SK-N-SH (cell line): ENCODE measurements at regions not wholly inside any gene's neighbourhood (a gene's known extent, or its start where the extent isn't known, plus 50 kb on each side); places are given as distances from the start of the nearest gene placed in this dataset.
"Not testable (repeated sequence)": the region's sequence is repeated elsewhere in the genome, so short reads cannot be mapped to it uniquely, and the experiment has no call there.

Source experiments
- CTCF ChIA-PET: fragments of 300-600, 350-600 bp; formaldehyde crosslinking; extraction: SDS; loops from one replicate; lab custom pipeline; 2021; lab: Yijun Ruan, JAX
- POLR2A ChIA-PET: fragments of 350-600 bp; sonication (Branson Sonifier 250); formaldehyde crosslinking; extraction: SDS; loops from one replicate; lab custom pipeline; 2020; ENCODE audit warnings: antibody characterized with exemption, inconsistent platforms; lab: Yijun Ruan, JAX
- DNase-seq: peaks from one replicate; pipeline ENCODE4 v3.0.0; 2012
- H2AFZ ChIP-seq: fragments of 200-600 bp; sonication (generic); 2 replicates; pipeline ENCODE4 v1.8.1; 2016; ENCODE audit warnings: antibody characterized with exemption, mild to moderate bottlenecking, low read depth
- H3F3A ChIP-seq: fragments of 200-600 bp; sonication (generic); replicated peaks from 2 replicates; pipeline ENCODE3; 2016; ENCODE audit warnings: antibody characterized with exemption, mild to moderate bottlenecking; ENCODE audit not compliant: insufficient read depth
- H3K27ac ChIP-seq, 2 experiments: fragments of 200-500 bp in 1 of 2; fragments of 200-600 bp in 1 of 2; sonication (Bioruptor generic) in 1 of 2; sonication (generic), shearing (Covaris generic) in 1 of 2; 2 replicates each; pipeline versions ENCODE4 v1.5.1 to v1.6.1; 2014 to 2016; ENCODE audit warnings: low read depth in 2 of 2, inconsistent platforms in 1 of 2, low read length in 1 of 2, mild to moderate bottlenecking in 1 of 2, mixed read lengths in 1 of 2
- H3K27me3 ChIP-seq: fragments of 200-600 bp; sonication (generic), shearing (Covaris generic); 2 replicates; pipeline ENCODE4 v1.6.1; 2016; ENCODE audit warnings: mixed run types; ENCODE audit not compliant: insufficient read depth
- H3K36me3 ChIP-seq, 2 experiments: fragments of 200-500 bp in 1 of 2; fragments of 200-600 bp in 1 of 2; sonication (Bioruptor generic) in 1 of 2; sonication (generic) in 1 of 2; replicated peaks in 1 of 2; 2 replicates each; pipeline versions ENCODE3 to v1.5.1; 2014 to 2016; ENCODE audit warnings: low read length in 1 of 2, mild to moderate bottlenecking in 1 of 2; ENCODE audit not compliant: insufficient read depth in 2 of 2, control insufficient read depth in 1 of 2
- H3K4me1 ChIP-seq, 2 experiments: fragments of 200-500 bp in 1 of 2; fragments of 200-600 bp in 1 of 2; sonication (Bioruptor generic) in 1 of 2; sonication (generic), shearing (Covaris generic) in 1 of 2; 2 replicates each; pipeline versions ENCODE4 v1.5.1 to v1.6.1; 2014 to 2016; ENCODE audit warnings: low read depth in 1 of 2, low read length in 1 of 2, mixed run types in 1 of 2; ENCODE audit not compliant: insufficient read depth in 2 of 2, control insufficient read depth in 1 of 2
- H3K4me2 ChIP-seq: fragments of 200-600 bp; sonication (generic), shearing (Covaris generic); 2 replicates; pipeline ENCODE4 v1.6.1; 2017; ENCODE audit warnings: mixed run types
- H3K4me3 ChIP-seq, 2 experiments: fragments of 200-500 bp in 1 of 2; fragments of 200-600 bp in 1 of 2; sonication (Bioruptor generic) in 1 of 2; sonication (generic), shearing (Covaris generic) in 1 of 2; 2 replicates each; pipeline versions ENCODE4 v1.5.1 to v1.8.1; 2014 to 2016; ENCODE audit warnings: low read depth in 2 of 2, inconsistent platforms in 1 of 2, low read length in 1 of 2, mild to moderate bottlenecking in 1 of 2, mixed read lengths in 1 of 2, moderate library complexity in 1 of 2
- H3K79me2 ChIP-seq: fragments of 200-600 bp; sonication (generic); 2 replicates; pipeline ENCODE4 v1.8.1; 2017; ENCODE audit warnings: mild to moderate bottlenecking; ENCODE audit not compliant: insufficient read depth
- H3K9ac ChIP-seq: fragments of 200-600 bp; sonication (generic); 2 replicates; pipeline ENCODE4 v1.6.1; 2017; ENCODE audit warnings: mixed run types
- H3K9me2 ChIP-seq: fragments of 200-600 bp; sonication (generic); 2 replicates; pipeline ENCODE4 v1.6.1; 2017; ENCODE audit warnings: mixed run types
- H3K9me3 ChIP-seq: fragments of 200-600 bp; sonication (generic); 2 replicates; pipeline ENCODE4 v1.6.1; 2017; ENCODE audit warnings: mixed run types, mild to moderate bottlenecking, moderate library complexity
- H4K20me1 ChIP-seq: fragments of 200-600 bp; sonication (generic); 2 replicates; pipeline ENCODE4 v1.6.1; 2017; ENCODE audit warnings: mild to moderate bottlenecking, mixed run types; ENCODE audit not compliant: insufficient read depth
- CHD2 ChIP-seq: fragments of 150-350 bp; IDR thresholded peaks from 2 replicates; pipeline ENCODE4 v1.6.1; 2018; ENCODE audit warnings: low read length; ENCODE audit not compliant: partially characterized antibody
- FOSL2 ChIP-seq: IDR thresholded peaks from 2 replicates; pipeline ENCODE4 v1.4.0; 2012; ENCODE audit warnings: low read depth, mild to moderate bottlenecking, moderate library complexity, borderline replicate concordance
- FOXJ3 ChIP-seq: sonication (generic); formaldehyde crosslinking; IDR thresholded peaks from 2 replicates; pipeline ENCODE4 v1.5.1; 2020; ENCODE audit warnings: mild to moderate bottlenecking, missing genetic modification reagents
- FOXM1 ChIP-seq: IDR thresholded peaks from 2 replicates; pipeline ENCODE4 v1.4.0; 2012; ENCODE audit warnings: low read depth, mild to moderate bottlenecking
- GABPA ChIP-seq: IDR thresholded peaks from 2 replicates; pipeline ENCODE4 v1.4.0; 2012; ENCODE audit warnings: low read depth, mild to moderate bottlenecking
- GATA2 ChIP-seq: sonication (generic); formaldehyde crosslinking; IDR thresholded peaks from 2 replicates; pipeline ENCODE4 v1.5.0; 2020; ENCODE audit warnings: mild to moderate bottlenecking, missing genetic modification reagents
- JUND ChIP-seq: IDR thresholded peaks from 2 replicates; pipeline ENCODE4 v1.4.0; 2012
- MAX ChIP-seq: IDR thresholded peaks from 2 replicates; pipeline ENCODE4 v1.4.0; 2012; ENCODE audit warnings: low read depth
- MEF2A ChIP-seq: IDR thresholded peaks from 2 replicates; pipeline ENCODE4 v1.4.0; 2012; ENCODE audit warnings: low read depth, borderline replicate concordance
- NFIC ChIP-seq: IDR thresholded peaks from 2 replicates; pipeline ENCODE4 v1.4.0; 2012; ENCODE audit warnings: borderline replicate concordance
- RCOR1 ChIP-seq: fragments of 150-350 bp; IDR thresholded peaks from 2 replicates; pipeline ENCODE4 v1.6.1; 2017; ENCODE audit warnings: antibody characterized with exemption, low read length
- REST ChIP-seq: IDR thresholded peaks from 2 replicates; pipeline ENCODE4 v1.6.1; 2012; ENCODE audit warnings: mild to moderate bottlenecking, low read depth, low read length, moderate library complexity
- SIN3A ChIP-seq: IDR thresholded peaks from 2 replicates; pipeline ENCODE4 v1.6.1; 2012; ENCODE audit warnings: low read depth, mild to moderate bottlenecking, low read length, moderate library complexity, borderline replicate concordance
- SMC3 ChIP-seq: IDR thresholded peaks from 2 replicates; pipeline ENCODE4 v1.6.1; 2012; ENCODE audit warnings: low read depth, low read length, improper control_type of control experiment
- TCF12 ChIP-seq: IDR thresholded peaks from 2 replicates; pipeline ENCODE4 v1.4.0; 2012
- TEAD4 ChIP-seq: IDR thresholded peaks from 2 replicates; pipeline ENCODE4 v1.4.0; 2012; ENCODE audit warnings: mild to moderate bottlenecking, borderline replicate concordance; ENCODE audit not compliant: insufficient read depth
- YY1 ChIP-seq: IDR thresholded peaks from 2 replicates; pipeline ENCODE4 v1.4.0; 2012; ENCODE audit warnings: low read depth, mild to moderate bottlenecking
- WGBS: methylation state at CpG from one replicate; pipeline ENCODE4 v1.1.6; 2017; ENCODE audit warnings: low lambda C conversion rate; 5-methylcytosine and 5-hydroxymethylcytosine counted together
- TF ChIP-seq, protein P1 (sequence below): fragments of 200-600 bp; sonication (generic); IDR thresholded peaks from 2 replicates; pipeline ENCODE4 v1.6.1; 2017; ENCODE audit warnings: antibody characterized with exemption, mild to moderate bottlenecking, moderate library complexity
- TF ChIP-seq, protein P2 (sequence below): fragments of 150-350 bp; IDR thresholded peaks from 2 replicates; pipeline ENCODE4 v1.6.1; 2016; ENCODE audit warnings: mild to moderate bottlenecking, low read depth, low read length

DNA sequence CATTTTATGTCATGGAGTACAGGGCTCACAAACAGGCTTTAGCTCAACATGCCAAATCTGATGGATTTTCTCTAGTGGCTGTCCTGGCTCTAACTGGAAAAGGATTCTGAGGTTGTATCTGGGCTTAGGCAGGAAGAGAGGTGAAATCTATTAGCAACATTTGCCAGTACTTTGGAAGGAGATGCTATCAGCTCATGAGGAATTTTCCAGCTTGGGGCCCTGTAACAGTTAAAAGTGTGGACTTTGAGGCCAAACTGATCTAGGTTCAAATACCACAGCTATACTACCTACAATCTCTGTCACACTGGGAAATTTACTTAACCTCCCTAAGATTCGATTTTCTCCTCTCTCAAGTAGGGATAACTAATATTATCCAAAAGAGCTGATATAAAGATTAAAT lies 119.0 kb upstream of the HCCS start:
- H3K9me2 ChIP-seq = no peaks in the 10 kb centered on the region
- no peaks in the 10 kb centered on the region for H3K9me3 ChIP-seq
- no peak for DNase-seq
- H3K4me3 ChIP-seq = no peak overlapping the region
- TF ChIP-seq SIN3A (no peak), REST (no peak), RCOR1 (no peak), YY1 (no peak), MEF2A (no peak), TCF12 (no peak), GATA2 (CRISPR knock-in tag) (no peak), MAX (no peak), NFIC (no peak), GABPA (no peak), FOSL2 (no peak), JUND (no peak), SMC3 (no peak), CHD2 (no peak), TEAD4 (no peak), FOXJ3 (no peak), FOXM1 (no peak)
- TF ChIP-seq, protein P1, sequence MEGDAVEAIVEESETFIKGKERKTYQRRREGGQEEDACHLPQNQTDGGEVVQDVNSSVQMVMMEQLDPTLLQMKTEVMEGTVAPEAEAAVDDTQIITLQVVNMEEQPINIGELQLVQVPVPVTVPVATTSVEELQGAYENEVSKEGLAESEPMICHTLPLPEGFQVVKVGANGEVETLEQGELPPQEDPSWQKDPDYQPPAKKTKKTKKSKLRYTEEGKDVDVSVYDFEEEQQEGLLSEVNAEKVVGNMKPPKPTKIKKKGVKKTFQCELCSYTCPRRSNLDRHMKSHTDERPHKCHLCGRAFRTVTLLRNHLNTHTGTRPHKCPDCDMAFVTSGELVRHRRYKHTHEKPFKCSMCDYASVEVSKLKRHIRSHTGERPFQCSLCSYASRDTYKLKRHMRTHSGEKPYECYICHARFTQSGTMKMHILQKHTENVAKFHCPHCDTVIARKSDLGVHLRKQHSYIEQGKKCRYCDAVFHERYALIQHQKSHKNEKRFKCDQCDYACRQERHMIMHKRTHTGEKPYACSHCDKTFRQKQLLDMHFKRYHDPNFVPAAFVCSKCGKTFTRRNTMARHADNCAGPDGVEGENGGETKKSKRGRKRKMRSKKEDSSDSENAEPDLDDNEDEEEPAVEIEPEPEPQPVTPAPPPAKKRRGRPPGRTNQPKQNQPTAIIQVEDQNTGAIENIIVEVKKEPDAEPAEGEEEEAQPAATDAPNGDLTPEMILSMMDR = no peak
- TF ChIP-seq, protein P2, sequence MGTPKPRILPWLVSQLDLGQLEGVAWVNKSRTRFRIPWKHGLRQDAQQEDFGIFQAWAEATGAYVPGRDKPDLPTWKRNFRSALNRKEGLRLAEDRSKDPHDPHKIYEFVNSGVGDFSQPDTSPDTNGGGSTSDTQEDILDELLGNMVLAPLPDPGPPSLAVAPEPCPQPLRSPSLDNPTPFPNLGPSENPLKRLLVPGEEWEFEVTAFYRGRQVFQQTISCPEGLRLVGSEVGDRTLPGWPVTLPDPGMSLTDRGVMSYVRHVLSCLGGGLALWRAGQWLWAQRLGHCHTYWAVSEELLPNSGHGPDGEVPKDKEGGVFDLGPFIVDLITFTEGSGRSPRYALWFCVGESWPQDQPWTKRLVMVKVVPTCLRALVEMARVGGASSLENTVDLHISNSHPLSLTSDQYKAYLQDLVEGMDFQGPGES = no peak
- no peak overlapping the region for H3K9ac ChIP-seq
- WGBS = 12% methylated on average over 1 of the region's 1 CpG
- H3K4me2 ChIP-seq = no peak overlapping the region
- ChIA-PET CTCF (no interaction called here), POLR2A (no interaction called here)
- no peak overlapping the region for H3K27ac ChIP-seq
- H3K27me3 ChIP-seq = no peaks in the 10 kb centered on the region
- H3K36me3 ChIP-seq = no peaks in the 10 kb centered on the region
- H2AFZ ChIP-seq = no peak overlapping the region
- no peaks in the 10 kb centered on the region for H3K4me1 ChIP-seq
- H3K79me2 ChIP-seq = no peaks in the 10 kb centered on the region
- H3F3A ChIP-seq = no peaks in the 10 kb centered on the region
- no peaks in the 10 kb centered on the region for H4K20me1 ChIP-seq

DNA sequence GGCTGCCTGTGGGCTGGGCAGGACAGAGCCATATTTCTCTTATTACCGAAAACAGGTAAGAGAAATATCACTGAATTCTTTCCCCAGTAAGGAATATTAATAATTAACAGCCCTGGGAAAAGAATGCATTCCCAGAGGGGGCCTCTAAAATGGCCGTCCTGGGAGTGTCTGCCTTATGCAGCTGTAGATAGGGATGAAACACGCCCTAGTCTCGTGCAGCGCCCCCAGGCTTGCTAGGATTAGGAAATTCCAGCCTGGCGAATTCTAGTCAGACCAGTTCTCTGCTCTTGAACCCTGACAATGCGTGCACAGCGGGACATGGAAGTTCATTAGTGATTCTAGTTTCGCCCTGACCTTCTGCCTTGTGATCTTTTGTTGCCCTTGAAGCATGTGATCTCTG lies 104.1 kb upstream of the HCCS start:
- H4K20me1 ChIP-seq, H3F3A ChIP-seq, H3K9me3 ChIP-seq, DNase-seq, H3K9ac ChIP-seq, H3K4me1 ChIP-seq, H3K4me3 ChIP-seq, POLR2A ChIA-PET, H3K9me2 ChIP-seq, H3K36me3 ChIP-seq, H3K27me3 ChIP-seq, H3K79me2 ChIP-seq, H3K27ac ChIP-seq, H3K4me2 ChIP-seq, H2AFZ ChIP-seq, CTCF ChIA-PET: not testable (repeated sequence)
- 40% methylated on average over 6 of the region's 9 CpGs for WGBS
